ENCODE measurements at regions not wholly inside any gene's neighbourhood (a gene's known extent, or its start where the extent isn't known, plus 50 kb on each side); places are given as distances from the start of the nearest gene placed in this dataset.
A peak's percentile ranks its signal among the peaks of the same experiment; 100 is the strongest.

DNA sequence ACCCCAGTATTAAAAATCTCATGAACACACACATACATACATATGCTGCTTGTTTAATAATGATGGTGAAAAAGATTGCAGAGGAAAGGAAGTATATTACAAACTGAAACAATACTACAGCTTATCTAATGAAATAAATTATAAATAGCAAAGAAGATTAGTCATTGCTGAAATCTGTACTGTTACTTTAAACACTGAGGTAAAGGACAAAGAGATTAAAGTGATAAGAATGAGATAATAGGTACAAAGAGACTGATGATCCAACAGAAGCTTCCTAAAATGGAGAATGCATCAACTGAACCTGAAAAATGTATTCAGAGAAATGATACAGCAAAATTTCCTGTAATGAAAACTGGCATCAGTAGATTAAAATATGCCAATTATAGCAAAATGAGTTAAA, 91.5 kb upstream of the KCND2 start:
- Histone ChIP-seq H3K9ac (ENCODE audit: insufficient read depth in 1 of 2, low read length in 2 of 2) (no peak overlapping the region), H3K27me3 (ENCODE audit: control insufficient read depth in 3 of 3, insufficient read depth in 3 of 3, low read length in 2 of 3) (no peaks in the 10 kb centered on the region), H3K36me3 (ENCODE audit: control insufficient read depth in 4 of 4, insufficient read depth in 4 of 4, low read length in 4 of 4) (no peaks in the 10 kb centered on the region), H3K4me1 (ENCODE audit: control insufficient read depth in 5 of 5, insufficient read depth in 5 of 5, low read length in 5 of 5) (no peaks in the 10 kb centered on the region), H3K4me3 (no peak overlapping the region), H3K9me3 (ENCODE audit: control insufficient read depth in 4 of 4, insufficient read depth in 3 of 4, low read length in 3 of 4) (no peaks in the 10 kb centered on the region), H3K27ac (ENCODE audit: low read depth in 1 of 2, low read length in 1 of 2) (no peak overlapping the region)
- TF ChIP-seq, protein P1, sequence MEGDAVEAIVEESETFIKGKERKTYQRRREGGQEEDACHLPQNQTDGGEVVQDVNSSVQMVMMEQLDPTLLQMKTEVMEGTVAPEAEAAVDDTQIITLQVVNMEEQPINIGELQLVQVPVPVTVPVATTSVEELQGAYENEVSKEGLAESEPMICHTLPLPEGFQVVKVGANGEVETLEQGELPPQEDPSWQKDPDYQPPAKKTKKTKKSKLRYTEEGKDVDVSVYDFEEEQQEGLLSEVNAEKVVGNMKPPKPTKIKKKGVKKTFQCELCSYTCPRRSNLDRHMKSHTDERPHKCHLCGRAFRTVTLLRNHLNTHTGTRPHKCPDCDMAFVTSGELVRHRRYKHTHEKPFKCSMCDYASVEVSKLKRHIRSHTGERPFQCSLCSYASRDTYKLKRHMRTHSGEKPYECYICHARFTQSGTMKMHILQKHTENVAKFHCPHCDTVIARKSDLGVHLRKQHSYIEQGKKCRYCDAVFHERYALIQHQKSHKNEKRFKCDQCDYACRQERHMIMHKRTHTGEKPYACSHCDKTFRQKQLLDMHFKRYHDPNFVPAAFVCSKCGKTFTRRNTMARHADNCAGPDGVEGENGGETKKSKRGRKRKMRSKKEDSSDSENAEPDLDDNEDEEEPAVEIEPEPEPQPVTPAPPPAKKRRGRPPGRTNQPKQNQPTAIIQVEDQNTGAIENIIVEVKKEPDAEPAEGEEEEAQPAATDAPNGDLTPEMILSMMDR (IDR thresholded peaks at IDR 0.05; ENCODE audit: control extremely low read depth, extremely low read depth): no peak
- ATAC-seq (ENCODE audit: insufficient read depth, low FRiP score) (no peak), DNase-seq (no peak)

DNA sequence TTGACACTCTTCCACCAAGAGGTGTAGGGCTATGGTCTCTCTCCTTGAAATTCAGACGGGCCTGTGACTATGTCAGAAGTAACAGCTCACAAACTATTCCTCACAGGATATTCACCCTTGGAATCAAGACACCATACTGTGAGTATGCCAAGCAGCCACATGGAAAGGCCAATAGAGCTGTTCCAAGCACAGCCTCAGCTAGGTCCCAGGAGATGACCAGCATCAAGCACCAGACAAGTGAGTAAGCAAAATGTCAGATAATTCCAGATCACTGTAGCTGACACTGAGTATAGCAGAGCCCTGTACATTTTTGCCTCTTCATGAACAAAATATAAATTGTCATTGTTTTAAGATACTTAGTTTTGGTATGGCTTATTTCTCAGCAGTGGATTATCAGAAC, 88.1 kb upstream of the KCND2 start:
- 69 to 85% methylated on average over 1 of the region's 1 CpG for WGBS, 2 donors
- H3K27ac ChIP-seq (ENCODE audit: low read depth in 1 of 2, low read length in 1 of 2): no peak overlapping the region

DNA sequence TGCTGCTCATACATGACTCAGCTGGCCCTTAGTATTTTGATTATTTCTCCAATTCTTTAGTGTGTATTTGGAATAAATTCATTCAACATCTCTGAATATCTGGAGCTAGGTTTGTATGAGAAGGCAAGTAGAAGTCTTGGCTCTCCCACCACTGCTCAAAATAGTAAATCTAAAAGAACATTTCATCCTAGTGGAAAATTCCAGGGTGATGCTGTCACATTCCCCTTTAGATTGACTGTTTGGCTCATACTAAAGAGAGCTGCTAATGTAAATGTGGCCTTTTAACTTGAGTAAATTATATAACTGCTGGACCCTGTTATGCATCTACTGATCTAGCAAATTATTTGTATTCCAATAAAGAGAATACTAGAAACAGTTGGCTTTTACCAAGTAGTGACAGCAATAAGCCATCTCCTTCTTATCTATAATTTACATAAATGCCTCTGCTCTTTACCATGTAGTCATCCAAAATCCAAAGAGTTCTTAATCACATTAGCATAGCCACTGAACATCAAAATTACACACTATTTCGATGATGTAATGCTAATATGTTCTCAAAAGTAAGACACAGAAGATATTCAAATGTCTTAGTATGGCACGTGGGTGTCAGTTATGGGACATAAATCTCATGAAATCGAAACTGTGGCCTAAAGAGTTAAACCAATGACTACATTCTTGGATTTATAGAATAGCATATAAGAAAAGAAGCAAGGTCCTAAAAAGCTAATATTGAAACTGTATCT, 86.9 kb upstream of the KCND2 start:
- ATAC-seq (ENCODE audit: insufficient read depth, low FRiP score): no peak
- no peak overlapping the region for H3K27ac ChIP-seq (ENCODE audit: low read depth in 1 of 2, low read length in 1 of 2)
- 75 to 77% methylated on average over 3 of the region's 3 CpGs for WGBS, 2 donors
- H3K9me3 ChIP-seq (ENCODE audit: control insufficient read depth in 4 of 4, insufficient read depth in 3 of 4, low read length in 3 of 4): no peaks in the 10 kb centered on the region
- peak in 2 of 3 donors; percentile 3 to 10 for DNase-seq
- H3K9ac ChIP-seq (ENCODE audit: insufficient read depth in 1 of 2, low read length in 2 of 2): no peak overlapping the region
- H3K36me3 ChIP-seq (ENCODE audit: control insufficient read depth in 4 of 4, insufficient read depth in 4 of 4, low read length in 4 of 4): no peaks in the 10 kb centered on the region
- H3K4me1 ChIP-seq (ENCODE audit: control insufficient read depth in 5 of 5, insufficient read depth in 5 of 5, low read length in 5 of 5): no peaks in the 10 kb centered on the region
- no peaks in the 10 kb centered on the region for H3K27me3 ChIP-seq (ENCODE audit: control insufficient read depth in 3 of 3, insufficient read depth in 3 of 3, low read length in 2 of 3)
- TF ChIP-seq, protein P1 (IDR thresholded peaks at IDR 0.05; ENCODE audit: control extremely low read depth, extremely low read depth): no peak
- H3K4me3 ChIP-seq: no peak overlapping the region

More for the DNA sequence above, 88.1 kb upstream of the KCND2 start:
- no peaks in the 10 kb centered on the region for H3K4me1 ChIP-seq (ENCODE audit: control insufficient read depth in 5 of 5, insufficient read depth in 5 of 5, low read length in 5 of 5)
- no peaks in the 10 kb centered on the region for H3K36me3 ChIP-seq (ENCODE audit: control insufficient read depth in 4 of 4, insufficient read depth in 4 of 4, low read length in 4 of 4)
- no peak overlapping the region for H3K9ac ChIP-seq (ENCODE audit: insufficient read depth in 1 of 2, low read length in 2 of 2)
- H3K27me3 ChIP-seq (ENCODE audit: control insufficient read depth in 3 of 3, insufficient read depth in 3 of 3, low read length in 2 of 3): no peaks in the 10 kb centered on the region
- TF ChIP-seq, protein P1 (IDR thresholded peaks at IDR 0.05; ENCODE audit: control extremely low read depth, extremely low read depth): no peak
- H3K9me3 ChIP-seq (ENCODE audit: control insufficient read depth in 4 of 4, insufficient read depth in 3 of 4, low read length in 3 of 4): no peaks in the 10 kb centered on the region
- DNase-seq (no peak), ATAC-seq (ENCODE audit: insufficient read depth, low FRiP score) (no peak)
- H3K4me3 ChIP-seq: no peak overlapping the region

DNA sequence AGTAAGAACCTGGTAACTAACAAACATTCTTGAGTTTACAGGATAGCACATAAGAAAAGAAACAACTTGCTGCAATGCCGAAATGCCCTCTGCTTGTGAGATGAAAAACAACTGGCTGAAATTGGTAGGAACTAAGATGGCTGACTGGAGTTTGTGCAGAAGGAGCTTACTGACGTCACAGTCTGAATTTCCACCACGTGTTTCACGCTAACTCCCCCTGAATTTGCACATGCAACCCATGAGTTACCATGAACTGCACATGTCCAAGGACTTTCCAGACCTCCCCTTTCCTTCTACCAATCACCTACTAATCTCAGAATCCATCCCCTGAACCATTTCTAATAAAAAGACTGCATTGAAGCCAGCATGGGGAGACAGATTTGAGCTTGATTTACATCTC, 86.3 kb upstream of the KCND2 start:
- DNase-seq: no peak
- H3K27me3 ChIP-seq (ENCODE audit: control insufficient read depth in 3 of 3, insufficient read depth in 3 of 3, low read length in 2 of 3): no peaks in the 10 kb centered on the region
- H3K9ac ChIP-seq (ENCODE audit: insufficient read depth in 1 of 2, low read length in 2 of 2): no peak overlapping the region
- no peaks in the 10 kb centered on the region for H3K4me1 ChIP-seq (ENCODE audit: control insufficient read depth in 5 of 5, insufficient read depth in 5 of 5, low read length in 5 of 5)
- TF ChIP-seq, protein P1 (IDR thresholded peaks at IDR 0.05; ENCODE audit: control extremely low read depth, extremely low read depth): no peak
- 93 to 94% methylated on average over 4 of the region's 4 CpGs for WGBS, 2 donors
- no peaks in the 10 kb centered on the region for H3K9me3 ChIP-seq (ENCODE audit: control insufficient read depth in 4 of 4, insufficient read depth in 3 of 4, low read length in 3 of 4)
- H3K36me3 ChIP-seq (ENCODE audit: control insufficient read depth in 4 of 4, insufficient read depth in 4 of 4, low read length in 4 of 4): no peaks in the 10 kb centered on the region
- no peak overlapping the region for H3K4me3 ChIP-seq
- ATAC-seq (ENCODE audit: insufficient read depth, low FRiP score): no peak
- H3K27ac ChIP-seq (ENCODE audit: low read depth in 1 of 2, low read length in 1 of 2): no peak overlapping the region
